NCI-H2227 treated with DMSO at 0.1 percent for 48 hours (cell line): ENCODE measurements at regions not wholly inside any gene's neighbourhood (a gene's known extent, or its start where the extent isn't known, plus 50 kb on each side); places are given as distances from the start of the nearest gene placed in this dataset.

Experiments used
- DNase-seq: peaks from one replicate; lab custom pipeline; 2025; lab: John Stamatoyannopoulos, UW

- DNase-seq: no peak
Observed at GRCh38 chr18:75158465-75159237, 50.3 kb downstream of the PTGR3 start.

GRCh38 chr18:75157851-75158250 lies 51.1 kb downstream of the PTGR3 start:
- DNase-seq: no peak

DNA sequence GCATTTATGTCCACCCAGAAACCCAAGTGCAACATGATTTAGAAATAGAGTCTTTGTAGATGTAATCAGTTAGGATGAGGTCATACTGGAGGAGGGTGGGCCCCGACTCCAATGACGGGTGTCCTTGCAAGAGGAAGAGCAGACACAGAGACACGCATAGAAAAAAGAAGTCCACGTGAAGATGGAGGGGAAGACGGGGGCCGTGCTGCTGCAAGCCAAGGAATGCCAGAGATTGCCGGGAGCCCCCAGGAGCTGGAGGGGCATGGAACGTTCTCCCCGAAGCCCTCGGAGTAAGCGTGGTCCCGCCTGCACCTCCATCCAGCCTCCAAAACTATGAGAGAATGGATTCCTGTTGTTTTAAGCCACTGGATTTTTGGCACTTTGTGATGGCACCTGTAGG lies 51.6 kb downstream of the PTGR3 start:
- DNase-seq: no peak

- no peak for DNase-seq
Observed at GRCh38 chr18:75156831-75157230, 52.1 kb downstream of the PTGR3 start.

- no peak for DNase-seq
Observed at GRCh38 chr18:75156139-75156750, 52.7 kb downstream of the PTGR3 start.

- DNase-seq: no peak
Observed at GRCh38 chr18:75154997-75155396, 53.9 kb downstream of the PTGR3 start.

- no peak for DNase-seq
Observed at GRCh38 chr18:75154259-75154658, 54.7 kb downstream of the PTGR3 start.

GRCh38 chr18:75143851-75144250 lies 65.1 kb downstream of the PTGR3 start:
- no peak for DNase-seq

DNA sequence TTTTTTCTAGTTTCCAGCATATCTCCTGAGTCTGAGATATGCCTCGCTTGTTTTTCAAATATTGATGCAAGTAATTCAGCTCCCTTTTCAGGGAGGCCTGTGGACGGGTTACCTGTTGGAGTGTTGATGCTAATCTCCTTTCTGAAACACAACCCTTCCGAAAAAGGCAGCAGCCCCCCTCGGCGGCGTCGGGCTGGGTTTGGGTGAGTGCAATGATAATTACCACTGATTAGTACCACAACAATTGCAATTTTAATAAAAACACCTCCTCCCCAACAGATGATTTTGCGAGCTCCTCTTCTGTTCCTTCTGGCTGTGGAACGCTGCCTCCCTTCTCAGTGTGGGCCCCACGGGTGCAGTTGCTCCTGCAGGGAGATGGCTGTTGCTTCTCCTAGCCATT lies 66.3 kb downstream of the PTGR3 start:
- no peak for DNase-seq

DNA sequence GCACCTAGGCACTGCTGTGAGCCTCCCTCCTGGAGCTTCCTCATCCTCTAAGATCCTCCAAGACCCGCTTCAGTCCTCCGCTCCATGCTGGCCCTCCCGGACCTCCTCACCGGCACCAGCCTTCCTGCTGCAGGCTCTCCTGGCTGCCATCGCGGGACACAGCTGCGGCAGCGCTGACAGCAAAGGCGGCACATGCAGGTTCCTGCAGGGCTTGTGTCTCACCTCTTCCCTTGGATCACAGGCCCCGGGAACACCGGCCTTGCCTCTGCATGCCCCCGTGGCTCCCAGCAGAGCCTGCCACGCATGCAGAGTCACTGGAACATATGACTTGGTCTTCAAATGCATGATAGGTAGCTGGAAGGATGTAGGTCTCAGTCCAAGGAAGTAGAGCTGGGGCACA lies 67.2 kb downstream of the PTGR3 start:
- no peak for DNase-seq

DNA sequence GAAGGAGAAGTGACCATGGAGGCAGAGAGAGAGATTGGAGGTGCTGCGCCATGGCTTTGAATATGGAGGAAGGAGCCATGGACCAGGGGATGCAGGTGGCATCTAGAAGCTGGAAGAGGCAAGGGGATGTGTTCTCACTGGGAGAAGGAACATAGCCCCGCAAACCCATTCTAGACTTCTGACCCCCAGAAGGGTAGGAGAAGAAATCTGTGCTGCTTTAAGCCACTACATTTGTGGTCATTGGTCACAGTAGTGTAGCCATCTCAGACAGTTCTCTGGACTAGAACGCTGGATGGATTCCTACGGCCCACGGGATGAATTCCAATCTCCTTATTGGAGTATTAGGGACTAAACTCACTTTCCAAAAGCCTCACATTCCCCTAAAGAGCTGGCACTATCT lies 67.8 kb downstream of the PTGR3 start:
- DNase-seq: no peak

GRCh38 chr18:75140296-75140695 lies 68.6 kb downstream of the PTGR3 start:
- no peak for DNase-seq

GRCh38 chr18:75139226-75139911 lies 69.6 kb downstream of the PTGR3 start:
- no peak for DNase-seq

GRCh38 chr18:75137346-75137877 lies 71.5 kb downstream of the PTGR3 start:
- no peak for DNase-seq

DNA sequence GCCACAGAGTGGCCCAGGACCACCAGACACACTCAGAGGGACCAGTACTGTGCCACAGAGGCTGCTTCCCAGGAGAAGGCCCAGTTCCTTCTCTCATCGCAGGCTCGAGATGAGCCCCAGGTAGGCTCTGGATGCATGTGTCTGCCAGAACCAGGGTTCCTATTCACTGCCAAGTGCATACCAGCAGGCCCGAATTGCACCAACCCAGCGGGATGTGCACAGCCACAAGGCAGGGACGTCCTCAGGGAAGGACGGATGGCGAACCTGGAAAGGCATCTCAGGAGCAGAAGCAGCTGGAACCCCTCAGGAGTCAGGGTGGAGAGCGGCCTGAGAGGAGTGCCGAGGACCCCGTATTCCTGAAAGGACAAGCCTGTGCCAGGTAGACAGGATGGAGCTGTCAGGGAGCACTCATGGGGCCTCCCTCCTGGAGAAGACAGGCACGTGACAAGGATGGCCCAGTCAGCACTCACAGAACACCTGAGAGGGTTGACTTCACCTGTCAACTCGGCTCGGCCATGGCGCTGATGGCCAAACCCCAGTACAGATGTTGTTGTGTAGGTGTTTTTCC lies 73.7 kb downstream of the PTGR3 start:
- DNase-seq: no peak

GRCh38 chr18:75134611-75134975 lies 74.3 kb downstream of the PTGR3 start:
- no peak for DNase-seq

GRCh38 chr18:75133721-75134610 lies 75.0 kb downstream of the PTGR3 start:
- no peak for DNase-seq

DNA sequence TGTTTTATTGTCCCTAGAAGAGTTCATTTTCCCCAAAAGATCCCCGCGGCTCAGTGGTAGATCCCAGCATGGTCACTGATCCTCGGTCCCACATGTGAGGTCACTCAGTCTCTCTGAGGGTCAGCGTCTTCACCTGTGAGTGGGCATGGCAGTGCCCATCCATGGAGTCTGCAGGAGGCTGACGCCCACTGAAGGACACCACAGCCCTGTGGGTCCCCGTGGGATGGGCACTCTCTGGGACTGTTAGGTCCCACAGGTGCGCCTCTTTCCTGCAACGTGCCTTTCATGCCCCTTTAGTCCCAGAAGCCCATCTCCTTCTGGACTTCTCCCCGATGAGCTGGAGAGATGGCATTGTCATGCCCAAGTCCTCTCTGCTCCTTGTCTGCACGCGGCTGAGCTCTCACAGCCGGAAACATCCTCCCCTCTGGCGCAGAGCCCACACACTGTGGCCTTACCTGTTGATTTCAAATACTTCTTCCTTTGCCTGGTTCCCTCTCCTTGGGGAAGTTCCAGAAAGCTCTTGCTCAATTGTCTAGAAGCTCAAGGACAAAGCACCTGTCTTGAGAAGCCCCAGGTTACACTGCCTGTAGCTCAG lies 75.9 kb downstream of the PTGR3 start:
- DNase-seq: no peak

DNA sequence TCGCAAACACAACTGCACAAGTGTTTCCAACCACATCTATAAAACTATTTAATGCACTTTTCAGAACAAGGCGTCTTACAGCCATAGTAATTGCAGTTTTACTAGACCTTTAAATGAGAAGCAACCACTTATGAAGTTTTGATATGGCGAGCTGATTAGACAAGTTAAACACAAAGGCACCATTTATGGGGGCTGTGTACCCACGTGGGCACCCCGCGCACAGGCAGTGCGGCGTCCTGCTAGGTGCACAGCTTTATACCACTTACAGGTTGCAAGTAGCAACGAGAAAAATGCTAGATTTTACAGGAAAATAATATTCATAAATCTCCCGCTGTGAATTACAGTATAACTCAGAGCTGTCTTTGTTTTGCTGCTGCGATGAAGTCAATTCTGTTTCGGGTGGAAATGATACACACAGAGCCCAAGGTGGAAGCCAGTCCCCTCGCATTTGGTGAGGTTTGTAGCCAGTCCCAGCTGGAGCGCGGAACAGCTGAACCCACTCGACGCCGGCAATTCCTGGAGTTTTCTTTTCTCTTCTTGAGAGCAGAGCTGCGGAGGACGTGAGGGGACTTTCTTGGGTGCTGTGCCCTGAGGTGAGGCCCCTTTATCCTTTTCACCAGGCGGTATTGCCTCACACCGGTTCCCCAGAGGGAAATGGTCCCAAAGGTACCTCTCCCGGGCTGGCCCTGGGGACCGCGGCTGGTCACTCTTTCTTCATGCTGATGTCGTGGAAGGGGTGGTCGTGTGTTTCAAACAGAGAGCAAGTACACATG lies 76.7 kb downstream of the PTGR3 start:
- DNase-seq: no peak

- no peak for DNase-seq
Observed at GRCh38 chr18:75131381-75132000, 77.4 kb downstream of the PTGR3 start.
